CD14-positive monocyte (primary cell): ENCODE measurements at regions not wholly inside any gene's neighbourhood (a gene's known extent, or its start where the extent isn't known, plus 50 kb on each side); places are given as distances from the start of the nearest gene placed in this dataset.

Experiments
- DNase-seq, 3 donors: peaks; one replicate each; pipeline ENCODE4 v3.0.0-alpha.2; 2011 to 2022
- H2AFZ ChIP-seq: 2 replicates; pipeline ENCODE4 v1.6.0; 2012; ENCODE audit warnings: mild to moderate bottlenecking, low read depth, low read length, inconsistent platforms; ENCODE audit not compliant: insufficient read depth, poor library complexity, severe bottlenecking
- H3K27ac ChIP-seq, 2 donors: 1 replicate in 1 of 2; 2 replicates in 1 of 2; pipeline ENCODE4 v1.5.1; 2012 to 2013; ENCODE audit warnings: low read length in 2 of 2, control low read depth in 1 of 2, inconsistent platforms in 1 of 2, low read depth in 1 of 2, mild to moderate bottlenecking in 1 of 2
- H3K27me3 ChIP-seq, 2 donors: one replicate each; pipeline versions ENCODE4 v1.6.0 to v1.6.1; 2011 to 2013; ENCODE audit warnings: low read length in 2 of 2; ENCODE audit not compliant: control insufficient read depth in 2 of 2, insufficient read depth in 2 of 2
- H3K36me3 ChIP-seq, 2 donors: replicated peaks in 1 of 2; 1 replicate in 1 of 2; 2 replicates in 1 of 2; pipeline versions ENCODE4 v1.5.1 to v1.6.1; 2012 to 2013; ENCODE audit warnings: low read length in 2 of 2, control low read depth in 1 of 2, inconsistent platforms in 1 of 2, mild to moderate bottlenecking in 1 of 2; ENCODE audit not compliant: insufficient read depth in 2 of 2, control insufficient read depth in 1 of 2
- H3K4me1 ChIP-seq, 2 donors: 1 replicate in 1 of 2; 2 replicates in 1 of 2; pipeline versions ENCODE4 v1.5.1 to v1.6.1; 2012 to 2013; ENCODE audit warnings: low read length in 2 of 2, control low read depth in 1 of 2, inconsistent platforms in 1 of 2, mild to moderate bottlenecking in 1 of 2, moderate library complexity in 1 of 2; ENCODE audit not compliant: insufficient read depth in 2 of 2, control insufficient read depth in 1 of 2
- H3K4me2 ChIP-seq: replicated peaks from 2 replicates; pipeline ENCODE3; 2012; ENCODE audit warnings: low read length, moderate library complexity, mild to moderate bottlenecking; ENCODE audit not compliant: poor library complexity, severe bottlenecking; ENCODE audit errors: extremely low read depth
- H3K4me3 ChIP-seq, 3 experiments: fragments of 200-600 bp in 1 of 3; sonication (generic) in 1 of 3; replicated peaks in 1 of 3; 1 replicate in 2 of 3; 2 replicates in 1 of 3; pipeline ENCODE4 v1.5.1; 2011 to 2013; ENCODE audit warnings: low read length in 3 of 3, mild to moderate bottlenecking in 3 of 3, control low read depth in 2 of 3, low read depth in 2 of 3, inconsistent platforms in 1 of 3, moderate library complexity in 1 of 3
- H3K79me2 ChIP-seq: 2 replicates; pipeline ENCODE4 v1.6.0; 2012; ENCODE audit warnings: mild to moderate bottlenecking, control low read depth, inconsistent platforms, low read length, moderate library complexity; ENCODE audit not compliant: insufficient read depth
- H3K9ac ChIP-seq: 2 replicates; pipeline ENCODE4 v1.6.0; 2017; ENCODE audit warnings: low read length, mild to moderate bottlenecking; ENCODE audit not compliant: insufficient read depth, poor library complexity, severe bottlenecking
- H3K9me3 ChIP-seq, 2 donors: replicated peaks in 1 of 2; 1 replicate in 1 of 2; 2 replicates in 1 of 2; pipeline versions ENCODE4 v1.5.1 to v1.6.1; 2012 to 2013; ENCODE audit warnings: low read length in 2 of 2, control low read depth in 1 of 2; ENCODE audit not compliant: control insufficient read depth in 1 of 2, insufficient read depth in 1 of 2
- H4K20me1 ChIP-seq: 2 replicates; pipeline ENCODE4 v1.6.0; 2012; ENCODE audit warnings: mild to moderate bottlenecking, low read length, control low read depth, moderate library complexity; ENCODE audit not compliant: insufficient read depth
- H3K27ac Mint-ChIP-seq, 7 donors: one replicate each; pipeline ENCODE4 v1.8.0; 2020; ENCODE audit warnings: mild to moderate bottlenecking in 7 of 7, mixed read lengths in 7 of 7, moderate library complexity in 6 of 7, inconsistent platforms in 2 of 7
- H3K27me3 Mint-ChIP-seq, 3 donors: one replicate each; pipeline ENCODE4 v1.8.0; 2021 to 2022; ENCODE audit warnings: low read depth in 3 of 3, mild to moderate bottlenecking in 3 of 3, mixed read lengths in 3 of 3, moderate library complexity in 3 of 3, inconsistent platforms in 1 of 3
- H3K36me3 Mint-ChIP-seq, 2 donors: one replicate each; pipeline ENCODE4 v1.8.0; 2020; ENCODE audit warnings: mixed read lengths in 2 of 2, inconsistent platforms in 1 of 2, mild to moderate bottlenecking in 1 of 2
- H3K4me1 Mint-ChIP-seq: one replicate; pipeline ENCODE4 v1.8.0; 2020; ENCODE audit warnings: mild to moderate bottlenecking, mixed read lengths
- H3K4me3 Mint-ChIP-seq, 2 donors: one replicate each; pipeline ENCODE4 v1.8.0; 2020; ENCODE audit warnings: mild to moderate bottlenecking in 2 of 2, mixed read lengths in 2 of 2, moderate library complexity in 1 of 2
- H3K9me3 Mint-ChIP-seq, 7 donors: one replicate each; pipeline ENCODE4 v1.8.0; 2020 to 2022; ENCODE audit warnings: mixed read lengths in 7 of 7, mild to moderate bottlenecking in 6 of 7, moderate library complexity in 6 of 7, inconsistent platforms in 2 of 7
- CTCF ChIP-seq: fragments of 200-600 bp; IDR thresholded peaks from one replicate; pipeline ENCODE4 v1.8.0; 2022; ENCODE audit warnings: antibody characterized with exemption, mild to moderate bottlenecking
- WGBS: methylation state at CpG from one replicate; pipeline ENCODE4 v1.1.5; 2013; ENCODE audit warnings: missing lambda C conversion rate; ENCODE audit not compliant: insufficient coverage; 5-methylcytosine and 5-hydroxymethylcytosine counted together
- intact Hi-C, 2 donors: fragments of 100-400 bp; cut with micrococcal nuclease; formaldehyde crosslinking; loops; one replicate each; pipeline versions ENCODE4 v1.15.0 to v1.15.1; 2023

- Mint-ChIP-seq H3K27ac (no peak overlapping the region), H3K36me3 (no peaks in the 10 kb centered on the region)
- H2AFZ ChIP-seq: no peak overlapping the region
These were observed 629.4 kb downstream of the CBLN4 start for GRCh38 chr20:55375920-55376319.

DNA sequence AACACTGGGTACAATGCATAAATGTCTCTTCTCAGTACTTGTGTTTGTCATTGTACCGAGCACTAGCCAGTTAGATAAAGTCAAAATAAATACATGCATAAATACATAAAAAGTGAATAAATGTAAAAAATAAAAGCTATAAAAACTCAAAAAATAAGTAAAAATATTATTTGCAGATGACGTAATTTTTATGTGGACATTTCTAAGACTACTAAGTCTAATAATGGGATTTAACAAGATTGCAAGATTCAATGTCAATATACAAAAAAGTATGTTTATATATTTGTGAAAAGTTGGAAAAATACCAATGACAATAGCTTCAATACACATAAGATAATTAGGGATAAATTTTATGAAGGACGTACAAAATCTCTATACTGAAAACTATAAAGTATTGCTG is 639.6 kb downstream of the CBLN4 start:
- WGBS: no CpG with 5 or more reads among the region's 3 CpGs
- no peaks in the 10 kb centered on the region for H3K27me3 Mint-ChIP-seq
- Histone ChIP-seq H3K9ac (no peak overlapping the region), H3K4me1 (no peaks in the 10 kb centered on the region), H3K79me2 (no peaks in the 10 kb centered on the region), H2AFZ (no peak overlapping the region), H3K27me3 (no peaks in the 10 kb centered on the region), H3K36me3 (no peaks in the 10 kb centered on the region), H3K4me3 (no peak overlapping the region), H3K4me2 (no peak overlapping the region), H3K9me3 (no peaks in the 10 kb centered on the region), H3K27ac (no peak overlapping the region), H4K20me1 (no peaks in the 10 kb centered on the region)
- H3K36me3 Mint-ChIP-seq: no peaks in the 10 kb centered on the region
- H3K27ac Mint-ChIP-seq: no peak overlapping the region
- H3K4me1 Mint-ChIP-seq: no peaks in the 10 kb centered on the region
- intact Hi-C loops: no loop called here
- peaks cover 0 to 3% (median 0%) of the 10 kb centered on the region in 7 donors for H3K9me3 Mint-ChIP-seq
- TF ChIP-seq CTCF: no peak
- H3K4me3 Mint-ChIP-seq: no peak overlapping the region
- no peak for DNase-seq

More at GRCh38 chr20:55375920-55376319, 629.4 kb downstream of the CBLN4 start:
- 63% methylated on average over 5 of the region's 10 CpGs for WGBS
- no peak for DNase-seq
- Histone ChIP-seq H3K4me2 (no peak overlapping the region), H3K27me3 (no peaks in the 10 kb centered on the region), H3K27ac (no peak overlapping the region), H3K9me3 (peaks cover 0 to 4% of the 10 kb centered on the region in 2 donors), H3K4me3 (no peak overlapping the region), H3K36me3 (no peaks in the 10 kb centered on the region), H3K4me1 (no peaks in the 10 kb centered on the region), H3K79me2 (no peaks in the 10 kb centered on the region), H4K20me1 (no peaks in the 10 kb centered on the region), H3K9ac (no peak overlapping the region)
- Mint-ChIP-seq H3K4me1 (no peaks in the 10 kb centered on the region), H3K9me3 (peaks cover 0 to 6% (median 4%) of the 10 kb centered on the region in 7 donors), H3K27me3 (no peaks in the 10 kb centered on the region), H3K4me3 (no peak overlapping the region)
- TF ChIP-seq CTCF: no peak
- intact Hi-C loops: no loop called here
